CD4-positive, alpha-beta T cell (primary cell): ENCODE measurements at regions not wholly inside any gene's neighbourhood (a gene's known extent, or its start where the extent isn't known, plus 50 kb on each side); places are given as distances from the start of the nearest gene placed in this dataset.

Experiments used
- ATAC-seq: fragments of 200-7000 bp; cut with Tn5 transposase; one replicate; pipeline ENCODE4 v1.10.0; 2022; ENCODE audit warnings: mild to moderate bottlenecking; ENCODE audit not compliant: poor library complexity
- CTCF ChIA-PET: fragments of 350-600 bp; sonication (Branson Sonifier 250); formaldehyde crosslinking; loops from one replicate; lab custom pipeline; 2021; ENCODE audit warnings: antibody characterized with exemption, inconsistent platforms; lab: Charles Lee
- POLR2A ChIA-PET: fragments of 350-600 bp; sonication (Branson Sonifier 250); formaldehyde crosslinking; loops from one replicate; lab custom pipeline; 2021; ENCODE audit warnings: antibody characterized with exemption, inconsistent platforms; lab: Charles Lee
- DNase-seq, 14 experiments: peaks; one replicate each; pipeline ENCODE4 v3.0.0-alpha.2; 2013 to 2020; ENCODE audit warnings: mixed read lengths in 2 of 14
- H3K27ac ChIP-seq, 2 donors: one replicate each; pipeline versions ENCODE4 v1.5.1 to v1.7.0; 2013; ENCODE audit warnings: low read length in 2 of 2, low read depth in 1 of 2, mild to moderate bottlenecking in 1 of 2
- H3K27me3 ChIP-seq, 2 experiments: 1 replicate in 1 of 2; 2 replicates in 1 of 2; pipeline versions ENCODE4 v1.6.1 to v1.7.0; 2013; ENCODE audit warnings: low read length in 2 of 2, control low read depth in 1 of 2, mild to moderate bottlenecking in 1 of 2, moderate library complexity in 1 of 2; ENCODE audit not compliant: insufficient read depth in 2 of 2, control insufficient read depth in 1 of 2
- H3K36me3 ChIP-seq: one replicate; pipeline ENCODE4 v1.6.1; 2013; ENCODE audit warnings: low read length, control low read depth; ENCODE audit not compliant: insufficient read depth
- H3K4me1 ChIP-seq: one replicate; pipeline ENCODE4 v1.6.1; 2013; ENCODE audit warnings: low read length, control low read depth; ENCODE audit not compliant: insufficient read depth
- H3K4me3 ChIP-seq: one replicate; pipeline ENCODE4 v1.5.1; 2013; ENCODE audit warnings: mild to moderate bottlenecking, low read length, moderate library complexity
- H3K9me3 ChIP-seq, 2 experiments: 1 replicate in 1 of 2; 2 replicates in 1 of 2; pipeline versions ENCODE4 v1.6.1 to v1.7.0; 2013; ENCODE audit warnings: low read length in 2 of 2, mild to moderate bottlenecking in 2 of 2, control low read depth in 1 of 2, moderate library complexity in 1 of 2; ENCODE audit not compliant: control insufficient read depth in 1 of 2, insufficient read depth in 1 of 2
- H3K27ac Mint-ChIP-seq: one replicate; pipeline ENCODE4 v1.8.0; 2020; ENCODE audit warnings: mixed read lengths
- H3K27me3 Mint-ChIP-seq: one replicate; pipeline ENCODE4 v1.8.0; 2021; ENCODE audit warnings: mixed read lengths
- H3K36me3 Mint-ChIP-seq: one replicate; pipeline ENCODE4 v1.8.0; 2021; ENCODE audit warnings: low read depth, mixed read lengths
- H3K4me1 Mint-ChIP-seq: one replicate; pipeline ENCODE4 v1.8.0; 2021; ENCODE audit warnings: low read depth, mixed read lengths
- H3K4me3 Mint-ChIP-seq: one replicate; pipeline ENCODE4 v1.8.0; 2020; ENCODE audit warnings: mild to moderate bottlenecking, mixed read lengths
- H3K9me3 Mint-ChIP-seq: one replicate; pipeline ENCODE4 v1.8.0; 2020; ENCODE audit warnings: mixed read lengths
- intact Hi-C, 2 experiments: fragments of 100-400 bp; cut with DNase I in 1 of 2; cut with micrococcal nuclease in 1 of 2; formaldehyde crosslinking; loops; one replicate each; pipeline versions ENCODE4 v1.15.1 to v1.9.0; 2023 to 2025; cut with DNase I, micrococcal nuclease
- TF ChIP-seq, protein P1 (sequence below): fragments of 200-600 bp; IDR thresholded peaks from one replicate; pipeline ENCODE4 v1.8.0; 2022; ENCODE audit warnings: antibody characterized with exemption, mild to moderate bottlenecking

DNA sequence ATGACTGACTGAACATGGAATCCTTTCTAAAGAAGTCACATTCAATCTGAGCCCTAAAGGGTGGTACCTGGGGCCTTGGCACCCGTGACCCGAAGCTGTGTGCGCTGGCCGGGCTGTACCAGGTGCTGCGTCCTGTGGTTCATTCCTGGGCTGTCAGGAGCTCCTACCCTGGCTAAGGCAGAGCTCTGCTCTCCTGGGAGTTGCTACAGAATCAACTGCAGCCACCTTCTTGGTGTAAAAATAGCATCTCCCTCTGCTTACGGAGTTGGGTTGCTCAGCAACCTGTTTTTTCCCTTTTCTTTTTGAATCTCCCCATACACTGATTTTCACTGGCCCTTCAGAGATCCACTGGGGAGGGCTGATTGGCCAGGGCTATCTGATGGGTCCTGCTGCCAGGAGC is 236.6 kb upstream of the PDE10A start:
- Mint-ChIP-seq H3K9me3 (no peaks in the 10 kb centered on the region), H3K27ac (no peak overlapping the region), H3K4me1 (no peaks in the 10 kb centered on the region), H3K4me3 (no peak overlapping the region), H3K36me3 (no peaks in the 10 kb centered on the region), H3K27me3 (no peaks in the 10 kb centered on the region)
- DNase-seq (no peak), ATAC-seq (no peak)
- Histone ChIP-seq H3K4me3 (no peak overlapping the region), H3K27me3 (peaks cover 0 to 5% of the 10 kb centered on the region in 2 experiments), H3K27ac (no peak overlapping the region), H3K36me3 (no peaks in the 10 kb centered on the region), H3K9me3 (peaks cover 0 to 5% of the 10 kb centered on the region in 2 experiments), H3K4me1 (no peaks in the 10 kb centered on the region)
- intact Hi-C loops = no loop called here
- TF ChIP-seq, protein P1, sequence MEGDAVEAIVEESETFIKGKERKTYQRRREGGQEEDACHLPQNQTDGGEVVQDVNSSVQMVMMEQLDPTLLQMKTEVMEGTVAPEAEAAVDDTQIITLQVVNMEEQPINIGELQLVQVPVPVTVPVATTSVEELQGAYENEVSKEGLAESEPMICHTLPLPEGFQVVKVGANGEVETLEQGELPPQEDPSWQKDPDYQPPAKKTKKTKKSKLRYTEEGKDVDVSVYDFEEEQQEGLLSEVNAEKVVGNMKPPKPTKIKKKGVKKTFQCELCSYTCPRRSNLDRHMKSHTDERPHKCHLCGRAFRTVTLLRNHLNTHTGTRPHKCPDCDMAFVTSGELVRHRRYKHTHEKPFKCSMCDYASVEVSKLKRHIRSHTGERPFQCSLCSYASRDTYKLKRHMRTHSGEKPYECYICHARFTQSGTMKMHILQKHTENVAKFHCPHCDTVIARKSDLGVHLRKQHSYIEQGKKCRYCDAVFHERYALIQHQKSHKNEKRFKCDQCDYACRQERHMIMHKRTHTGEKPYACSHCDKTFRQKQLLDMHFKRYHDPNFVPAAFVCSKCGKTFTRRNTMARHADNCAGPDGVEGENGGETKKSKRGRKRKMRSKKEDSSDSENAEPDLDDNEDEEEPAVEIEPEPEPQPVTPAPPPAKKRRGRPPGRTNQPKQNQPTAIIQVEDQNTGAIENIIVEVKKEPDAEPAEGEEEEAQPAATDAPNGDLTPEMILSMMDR = no peak
- POLR2A ChIA-PET = no interaction called here
- CTCF ChIA-PET = no interaction called here

DNA sequence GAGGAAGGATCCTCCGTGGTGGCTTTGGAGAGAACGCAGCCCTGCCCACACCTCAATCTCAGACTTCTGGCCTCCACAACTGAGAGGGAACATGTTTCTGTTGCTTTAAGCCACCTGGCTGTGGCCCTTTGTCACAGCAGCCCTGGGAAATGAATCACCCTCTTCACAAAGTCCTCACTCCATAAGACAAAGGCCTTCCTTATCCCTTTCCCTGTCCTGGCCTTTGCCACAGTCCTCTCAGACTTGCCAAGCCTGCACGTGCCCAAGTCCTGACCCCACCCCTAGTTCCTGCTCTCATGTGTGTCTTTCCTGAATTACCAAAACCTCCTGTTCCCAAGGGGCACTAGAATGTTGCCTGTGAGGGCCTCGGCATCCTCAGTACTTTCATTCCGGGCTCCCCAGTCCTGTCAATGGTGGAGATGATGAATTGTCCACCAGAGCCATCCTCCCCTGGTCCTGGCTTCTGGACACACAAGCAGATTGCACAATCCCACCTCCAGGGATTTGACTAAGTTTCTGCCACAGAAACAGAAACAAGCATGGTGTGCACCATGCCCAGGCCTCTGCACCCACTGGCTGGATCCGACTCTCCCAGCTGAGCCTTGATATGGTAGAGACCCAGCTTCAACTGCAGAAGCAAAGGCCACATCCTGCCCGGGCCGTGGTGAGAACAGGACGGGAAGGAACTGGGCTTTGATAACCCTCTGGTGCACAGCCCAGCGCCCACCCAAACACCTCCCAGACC is 232.6 kb upstream of the PDE10A start:
- POLR2A ChIA-PET = no interaction called here
- no peak for ATAC-seq
- Histone ChIP-seq H3K27me3 (peaks cover 2 to 3% of the 10 kb centered on the region in 2 experiments), H3K4me3 (no peak overlapping the region), H3K36me3 (no peaks in the 10 kb centered on the region), H3K4me1 (no peaks in the 10 kb centered on the region), H3K9me3 (no peaks in the 10 kb centered on the region), H3K27ac (no peak overlapping the region)
- no peaks in the 10 kb centered on the region for H3K9me3 Mint-ChIP-seq
- H3K27me3 Mint-ChIP-seq = peaks cover 14% of the 10 kb centered on the region
- CTCF ChIA-PET = no interaction called here
- no peaks in the 10 kb centered on the region for H3K36me3 Mint-ChIP-seq
- DNase-seq = no peak
- H3K27ac Mint-ChIP-seq = no peak overlapping the region
- H3K4me3 Mint-ChIP-seq = no peak overlapping the region
- TF ChIP-seq, protein P1 = no peak
- intact Hi-C loops = no loop called here
- H3K4me1 Mint-ChIP-seq = no peaks in the 10 kb centered on the region

DNA sequence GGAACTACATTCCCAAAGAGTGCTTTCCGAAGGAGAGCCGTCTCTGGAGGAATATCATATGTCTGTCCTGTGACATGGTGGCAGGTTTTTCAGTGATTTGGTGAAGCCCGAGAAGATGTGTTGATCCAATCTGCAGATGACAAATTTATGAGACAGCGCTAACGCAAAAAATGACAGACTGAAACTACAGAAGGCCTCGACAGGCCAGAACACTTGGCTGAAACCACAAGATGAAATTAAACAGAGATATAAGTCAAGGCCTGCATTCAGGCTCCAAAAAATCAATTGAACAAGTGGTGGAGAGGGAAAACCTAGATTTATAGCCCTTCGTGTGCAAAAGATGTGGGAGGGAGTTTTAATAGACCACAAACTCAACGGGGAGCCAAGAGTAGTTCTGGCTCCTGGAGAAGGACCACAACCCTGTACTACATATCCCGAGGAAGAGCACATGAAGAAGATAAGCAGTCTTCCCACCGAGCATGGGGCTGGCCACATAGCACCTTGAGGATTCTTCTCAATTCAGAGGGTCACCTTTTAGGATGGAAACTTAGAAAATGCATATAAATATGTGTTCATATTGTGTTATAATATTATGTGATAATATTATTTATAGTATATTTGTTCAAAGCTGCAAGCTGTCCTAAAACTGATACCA is 231.3 kb upstream of the PDE10A start:
- CTCF ChIA-PET = no interaction called here
- ATAC-seq (no peak), DNase-seq (no peak)
- Mint-ChIP-seq H3K4me3 (no peak overlapping the region), H3K36me3 (no peaks in the 10 kb centered on the region), H3K27ac (no peak overlapping the region), H3K9me3 (no peaks in the 10 kb centered on the region), H3K4me1 (no peaks in the 10 kb centered on the region), H3K27me3 (peaks cover 22% of the 10 kb centered on the region)
- intact Hi-C loops = no loop called here
- H3K36me3 ChIP-seq = no peaks in the 10 kb centered on the region
- H3K4me3 ChIP-seq = no peak overlapping the region
- H3K4me1 ChIP-seq = no peaks in the 10 kb centered on the region
- H3K27me3 ChIP-seq = peaks cover 0 to 3% of the 10 kb centered on the region in 2 experiments
- TF ChIP-seq, protein P1 = no peak
- H3K27ac ChIP-seq = no peak overlapping the region
- no peaks in the 10 kb centered on the region for H3K9me3 ChIP-seq
- POLR2A ChIA-PET = no interaction called here
